HL-60 (cell line): ENCODE measurements at regions not wholly inside any gene's neighbourhood (a gene's known extent, or its start where the extent isn't known, plus 50 kb on each side); places are given as distances from the start of the nearest gene placed in this dataset.

ENCODE experiments used
- GABPA ChIP-seq: IDR thresholded peaks from 2 replicates; pipeline ENCODE4 v1.6.1; 2012; ENCODE audit warnings: low read depth
- POLR2AphosphoS5 ChIP-seq: IDR thresholded peaks from 2 replicates; pipeline ENCODE4 v1.6.1; 2012; ENCODE audit warnings: low read depth
- TF ChIP-seq, protein P1 (sequence below): IDR thresholded peaks from one replicate; pipeline ENCODE4 v1.5.1; 2011; ENCODE audit warnings: low read length, control low read depth, inconsistent platforms; ENCODE audit not compliant: insufficient read depth
- TF ChIP-seq, protein P2 (sequence below): IDR thresholded peaks from 2 replicates; pipeline ENCODE4 v1.6.1; 2012; ENCODE audit warnings: low read depth; ENCODE audit not compliant: insufficient replicate concordance

DNA sequence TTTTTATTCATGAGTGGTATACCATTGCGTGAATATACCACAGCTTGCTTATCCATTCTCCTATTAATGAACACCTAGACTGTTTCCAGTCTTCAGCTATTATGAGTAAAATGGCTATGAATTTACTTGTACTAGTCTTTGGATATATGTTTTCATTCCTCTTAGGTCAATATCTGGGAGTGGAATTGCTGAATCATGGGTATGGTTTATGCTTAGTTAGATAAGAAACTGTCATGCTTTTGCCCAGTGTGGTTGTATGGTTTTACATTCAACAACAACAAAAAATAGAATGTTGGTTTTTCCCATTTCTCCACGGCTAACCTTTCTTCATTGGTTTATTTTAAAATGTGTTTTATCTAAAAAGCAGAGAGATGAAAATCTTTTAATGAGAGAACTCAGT is 308.3 kb downstream of the PHF14 start:
- TF ChIP-seq POLR2AphosphoS5: no peak
- no peak for TF ChIP-seq GABPA
- TF ChIP-seq, protein P1, sequence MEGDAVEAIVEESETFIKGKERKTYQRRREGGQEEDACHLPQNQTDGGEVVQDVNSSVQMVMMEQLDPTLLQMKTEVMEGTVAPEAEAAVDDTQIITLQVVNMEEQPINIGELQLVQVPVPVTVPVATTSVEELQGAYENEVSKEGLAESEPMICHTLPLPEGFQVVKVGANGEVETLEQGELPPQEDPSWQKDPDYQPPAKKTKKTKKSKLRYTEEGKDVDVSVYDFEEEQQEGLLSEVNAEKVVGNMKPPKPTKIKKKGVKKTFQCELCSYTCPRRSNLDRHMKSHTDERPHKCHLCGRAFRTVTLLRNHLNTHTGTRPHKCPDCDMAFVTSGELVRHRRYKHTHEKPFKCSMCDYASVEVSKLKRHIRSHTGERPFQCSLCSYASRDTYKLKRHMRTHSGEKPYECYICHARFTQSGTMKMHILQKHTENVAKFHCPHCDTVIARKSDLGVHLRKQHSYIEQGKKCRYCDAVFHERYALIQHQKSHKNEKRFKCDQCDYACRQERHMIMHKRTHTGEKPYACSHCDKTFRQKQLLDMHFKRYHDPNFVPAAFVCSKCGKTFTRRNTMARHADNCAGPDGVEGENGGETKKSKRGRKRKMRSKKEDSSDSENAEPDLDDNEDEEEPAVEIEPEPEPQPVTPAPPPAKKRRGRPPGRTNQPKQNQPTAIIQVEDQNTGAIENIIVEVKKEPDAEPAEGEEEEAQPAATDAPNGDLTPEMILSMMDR: no peak
- TF ChIP-seq, protein P2, sequence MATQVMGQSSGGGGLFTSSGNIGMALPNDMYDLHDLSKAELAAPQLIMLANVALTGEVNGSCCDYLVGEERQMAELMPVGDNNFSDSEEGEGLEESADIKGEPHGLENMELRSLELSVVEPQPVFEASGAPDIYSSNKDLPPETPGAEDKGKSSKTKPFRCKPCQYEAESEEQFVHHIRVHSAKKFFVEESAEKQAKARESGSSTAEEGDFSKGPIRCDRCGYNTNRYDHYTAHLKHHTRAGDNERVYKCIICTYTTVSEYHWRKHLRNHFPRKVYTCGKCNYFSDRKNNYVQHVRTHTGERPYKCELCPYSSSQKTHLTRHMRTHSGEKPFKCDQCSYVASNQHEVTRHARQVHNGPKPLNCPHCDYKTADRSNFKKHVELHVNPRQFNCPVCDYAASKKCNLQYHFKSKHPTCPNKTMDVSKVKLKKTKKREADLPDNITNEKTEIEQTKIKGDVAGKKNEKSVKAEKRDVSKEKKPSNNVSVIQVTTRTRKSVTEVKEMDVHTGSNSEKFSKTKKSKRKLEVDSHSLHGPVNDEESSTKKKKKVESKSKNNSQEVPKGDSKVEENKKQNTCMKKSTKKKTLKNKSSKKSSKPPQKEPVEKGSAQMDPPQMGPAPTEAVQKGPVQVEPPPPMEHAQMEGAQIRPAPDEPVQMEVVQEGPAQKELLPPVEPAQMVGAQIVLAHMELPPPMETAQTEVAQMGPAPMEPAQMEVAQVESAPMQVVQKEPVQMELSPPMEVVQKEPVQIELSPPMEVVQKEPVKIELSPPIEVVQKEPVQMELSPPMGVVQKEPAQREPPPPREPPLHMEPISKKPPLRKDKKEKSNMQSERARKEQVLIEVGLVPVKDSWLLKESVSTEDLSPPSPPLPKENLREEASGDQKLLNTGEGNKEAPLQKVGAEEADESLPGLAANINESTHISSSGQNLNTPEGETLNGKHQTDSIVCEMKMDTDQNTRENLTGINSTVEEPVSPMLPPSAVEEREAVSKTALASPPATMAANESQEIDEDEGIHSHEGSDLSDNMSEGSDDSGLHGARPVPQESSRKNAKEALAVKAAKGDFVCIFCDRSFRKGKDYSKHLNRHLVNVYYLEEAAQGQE: no peak
